NCI-H128 (cell line): ENCODE measurements at regions not wholly inside any gene's neighbourhood (a gene's known extent, or its start where the extent isn't known, plus 50 kb on each side); places are given as distances from the start of the nearest gene placed in this dataset.

ENCODE experiments used
- DNase-seq: peaks from one replicate; lab custom pipeline; 2025; ENCODE audit not compliant: unreplicated experiment; lab: John Stamatoyannopoulos, UW

GRCh38 chr6:54632984-54633565 lies 213.5 kb upstream of the FAM83B start:
- no peak for DNase-seq

- DNase-seq: no peak
Measured at GRCh38 chr6:54633601-54634000, 213.0 kb upstream of the FAM83B start.

- no peak for DNase-seq
Measured at GRCh38 chr6:54640911-54641310, 205.7 kb upstream of the FAM83B start.

- no peak for DNase-seq
Measured at GRCh38 chr6:54646069-54646950, 200.3 kb upstream of the FAM83B start.

GRCh38 chr6:54646951-54647664 lies 199.5 kb upstream of the FAM83B start:
- no peak for DNase-seq

- no peak for DNase-seq
Measured at GRCh38 chr6:54654381-54654780, 192.2 kb upstream of the FAM83B start.

- DNase-seq: no peak
Measured at GRCh38 chr6:54655162-54655561, 191.4 kb upstream of the FAM83B start.

GRCh38 chr6:54665278-54665677 lies 181.3 kb upstream of the FAM83B start:
- DNase-seq: no peak

- DNase-seq: no peak
Measured at GRCh38 chr6:54680531-54680930, 166.0 kb upstream of the FAM83B start.

- no peak for DNase-seq
Measured at GRCh38 chr6:54681267-54681666, 165.3 kb upstream of the FAM83B start.

- DNase-seq: no peak
Measured at GRCh38 chr6:54681987-54682386, 164.6 kb upstream of the FAM83B start.

GRCh38 chr6:54689620-54690019 lies 157.0 kb upstream of the FAM83B start:
- DNase-seq: no peak

GRCh38 chr6:54690596-54690995 lies 156.0 kb upstream of the FAM83B start:
- no peak for DNase-seq

GRCh38 chr6:54694928-54695532 lies 151.5 kb upstream of the FAM83B start:
- DNase-seq: no peak

- no peak for DNase-seq
Measured at GRCh38 chr6:54695815-54696214, 150.8 kb upstream of the FAM83B start.

GRCh38 chr6:54697424-54697823 lies 149.1 kb upstream of the FAM83B start:
- no peak for DNase-seq

GRCh38 chr6:54698974-54699373 lies 147.6 kb upstream of the FAM83B start:
- no peak for DNase-seq

- no peak for DNase-seq
Measured at GRCh38 chr6:54700158-54700557, 146.4 kb upstream of the FAM83B start.

GRCh38 chr6:54702772-54703171 lies 143.8 kb upstream of the FAM83B start:
- no peak for DNase-seq

- no peak for DNase-seq
Measured at GRCh38 chr6:54706391-54706790, 140.2 kb upstream of the FAM83B start.

GRCh38 chr6:54706844-54707605 lies 139.5 kb upstream of the FAM83B start:
- DNase-seq: no peak
